PC-9 (cell line): ENCODE measurements at regions not wholly inside any gene's neighbourhood (a gene's known extent, or its start where the extent isn't known, plus 50 kb on each side); places are given as distances from the start of the nearest gene placed in this dataset.

ENCODE experiments used
- BruUV-seq: library from RNA; stranded (reverse); fragments of 400-500 nt; replicated peaks from 2 replicates; lab custom pipeline; 2021; lab: Mats Ljungman, UMichigan
- CTCF ChIA-PET: fragments of 300-600 bp; sonication (Branson Sonifier 250); formaldehyde crosslinking; loops from one replicate; lab custom pipeline; 2022; ENCODE audit warnings: antibody characterized with exemption; lab: Charles Lee
- POLR2A ChIA-PET: fragments of 300-600 bp; sonication (Branson Sonifier 250); formaldehyde crosslinking; loops from one replicate; lab custom pipeline; 2022; ENCODE audit warnings: antibody characterized with exemption; ENCODE audit not compliant: unreplicated experiment; lab: Charles Lee
- DNase-seq, 2 experiments: peaks; one replicate each; pipeline versions ENCODE4 v3.0.0 to v3.0.0-alpha.2; 2015 to 2022; ENCODE audit warnings: mixed read lengths in 1 of 2
- H2AFZ ChIP-seq: fragments of 200-600 bp; sonication (generic); 2 replicates; pipeline ENCODE4 v1.8.1; 2017; ENCODE audit warnings: antibody characterized with exemption
- H3F3A ChIP-seq: fragments of 200-600 bp; sonication (generic); 2 replicates; pipeline ENCODE4 v1.8.1; 2017; ENCODE audit warnings: antibody characterized with exemption, mild to moderate bottlenecking, low read depth; ENCODE audit not compliant: insufficient read depth
- H3K27ac ChIP-seq: fragments of 200-600 bp; sonication (generic); 2 replicates; pipeline ENCODE4 v1.6.1; 2016; ENCODE audit warnings: mixed run types
- H3K27me3 ChIP-seq: fragments of 200-600 bp; sonication (generic); 2 replicates; pipeline ENCODE4 v1.6.1; 2016; ENCODE audit warnings: low read depth, mixed run types; ENCODE audit not compliant: insufficient read depth
- H3K36me3 ChIP-seq: fragments of 200-600 bp; sonication (generic); 2 replicates; pipeline ENCODE4 v1.6.1; 2016; ENCODE audit warnings: low read depth, mixed run types
- H3K4me1 ChIP-seq: fragments of 200-600 bp; sonication (generic); replicated peaks from 2 replicates; pipeline ENCODE4 v1.6.1; 2016; ENCODE audit warnings: mixed run types; ENCODE audit not compliant: insufficient read depth
- H3K4me2 ChIP-seq: fragments of 200-600 bp; sonication (generic); 2 replicates; pipeline ENCODE4 v1.6.1; 2017; ENCODE audit warnings: mixed run types
- H3K4me3 ChIP-seq: fragments of 200-600 bp; sonication (generic); 2 replicates; pipeline ENCODE4 v1.6.1; 2016; ENCODE audit warnings: mixed run types
- H3K79me2 ChIP-seq: fragments of 200-600 bp; sonication (generic); 2 replicates; pipeline ENCODE4 v1.6.1; 2017; ENCODE audit warnings: low read depth, mixed run types
- H3K9me2 ChIP-seq: fragments of 200-600 bp; sonication (generic); 2 replicates; pipeline ENCODE4 v1.8.1; 2017; ENCODE audit warnings: mild to moderate bottlenecking; ENCODE audit not compliant: insufficient read depth
- H3K9me3 ChIP-seq: fragments of 200-600 bp; sonication (generic); 2 replicates; pipeline ENCODE4 v1.8.1; 2016; ENCODE audit warnings: low read depth; ENCODE audit not compliant: insufficient read depth
- H4K20me1 ChIP-seq: fragments of 200-600 bp; sonication (generic); 2 replicates; pipeline ENCODE4 v1.8.1; 2017; ENCODE audit not compliant: insufficient read depth
- EZH2 ChIP-seq: fragments of 200-600 bp; sonication (generic); IDR thresholded peaks from 2 replicates; pipeline ENCODE4 v1.8.0; 2017; ENCODE audit warnings: antibody characterized with exemption, low read depth
- intact Hi-C: fragments of 100-400 bp; cut with micrococcal nuclease; formaldehyde crosslinking; loops from one replicate; pipeline ENCODE4 v1.10.0; 2022; ENCODE audit not compliant: unreplicated experiment
- TF ChIP-seq, protein P1 (sequence below): fragments of 200-600 bp; sonication (generic); conservative IDR thresholded peaks from 2 replicates; pipeline ENCODE4 v1.6.1; 2017; ENCODE audit warnings: mixed run types, antibody characterized with exemption, mild to moderate bottlenecking, moderate library complexity

GRCh38 chr14:42606839-42607238 lies 1000.2 kb downstream of the LRFN5 start:
- TF ChIP-seq, protein P1, sequence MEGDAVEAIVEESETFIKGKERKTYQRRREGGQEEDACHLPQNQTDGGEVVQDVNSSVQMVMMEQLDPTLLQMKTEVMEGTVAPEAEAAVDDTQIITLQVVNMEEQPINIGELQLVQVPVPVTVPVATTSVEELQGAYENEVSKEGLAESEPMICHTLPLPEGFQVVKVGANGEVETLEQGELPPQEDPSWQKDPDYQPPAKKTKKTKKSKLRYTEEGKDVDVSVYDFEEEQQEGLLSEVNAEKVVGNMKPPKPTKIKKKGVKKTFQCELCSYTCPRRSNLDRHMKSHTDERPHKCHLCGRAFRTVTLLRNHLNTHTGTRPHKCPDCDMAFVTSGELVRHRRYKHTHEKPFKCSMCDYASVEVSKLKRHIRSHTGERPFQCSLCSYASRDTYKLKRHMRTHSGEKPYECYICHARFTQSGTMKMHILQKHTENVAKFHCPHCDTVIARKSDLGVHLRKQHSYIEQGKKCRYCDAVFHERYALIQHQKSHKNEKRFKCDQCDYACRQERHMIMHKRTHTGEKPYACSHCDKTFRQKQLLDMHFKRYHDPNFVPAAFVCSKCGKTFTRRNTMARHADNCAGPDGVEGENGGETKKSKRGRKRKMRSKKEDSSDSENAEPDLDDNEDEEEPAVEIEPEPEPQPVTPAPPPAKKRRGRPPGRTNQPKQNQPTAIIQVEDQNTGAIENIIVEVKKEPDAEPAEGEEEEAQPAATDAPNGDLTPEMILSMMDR, result no peak
- no peak for TF ChIP-seq EZH2

DNA sequence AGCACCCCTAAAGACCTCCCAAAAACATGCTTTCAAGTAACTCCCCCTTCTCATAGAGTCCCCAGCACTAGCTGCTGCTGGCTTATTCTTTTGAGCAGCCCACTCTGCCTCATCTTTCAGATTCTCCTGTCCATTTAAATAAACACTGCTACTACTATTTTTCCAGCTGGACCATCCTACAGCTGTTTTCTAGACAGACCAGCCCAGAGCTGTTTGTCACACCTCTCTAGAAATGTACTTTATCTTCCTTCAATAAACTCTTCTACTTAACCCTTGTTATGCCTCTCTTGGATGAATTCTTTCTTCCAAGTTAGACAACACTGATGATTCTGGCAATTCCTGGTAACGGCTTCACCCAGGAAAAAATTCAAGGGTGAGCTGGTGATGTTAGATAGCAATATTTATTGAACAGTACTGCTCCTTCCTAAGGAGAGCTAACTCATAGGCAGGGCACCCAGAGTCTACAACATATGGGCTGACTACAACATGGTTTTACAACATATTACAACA lies 995.7 kb downstream of the LRFN5 start:
- intact Hi-C loops, result no loop called here
- Histone ChIP-seq H3K4me1 (no peaks in the 10 kb centered on the region), H3K4me3 (no peak overlapping the region), H3K27ac (no peak overlapping the region), H3K9me3 (no peaks in the 10 kb centered on the region), H4K20me1 (no peaks in the 10 kb centered on the region), H3F3A (no peaks in the 10 kb centered on the region), H3K79me2 (no peaks in the 10 kb centered on the region), H2AFZ (no peak overlapping the region), H3K36me3 (no peaks in the 10 kb centered on the region), H3K9me2 (no peaks in the 10 kb centered on the region), H3K27me3 (no peaks in the 10 kb centered on the region), H3K4me2 (no peak overlapping the region)
- no peak for DNase-seq
- ChIA-PET CTCF (no interaction called here), POLR2A (no interaction called here)
- no TSS peak for BruUV-seq
- TF ChIP-seq EZH2, result no peak
- TF ChIP-seq, protein P1, result no peak

More at GRCh38 chr14:42606839-42607238, 1000.2 kb downstream of the LRFN5 start:
- H2AFZ ChIP-seq, result no peak overlapping the region
- no peaks in the 10 kb centered on the region for H3K9me2 ChIP-seq
- no TSS peak for BruUV-seq
- H3K4me2 ChIP-seq, result no peak overlapping the region
- no peak overlapping the region for H3K27ac ChIP-seq
- ChIA-PET CTCF (no interaction called here), POLR2A (no interaction called here)
- H3K79me2 ChIP-seq, result no peaks in the 10 kb centered on the region
- H3K4me3 ChIP-seq, result no peak overlapping the region
- no peaks in the 10 kb centered on the region for H3K36me3 ChIP-seq
- no peaks in the 10 kb centered on the region for H3K27me3 ChIP-seq
- H4K20me1 ChIP-seq, result no peaks in the 10 kb centered on the region
- no peaks in the 10 kb centered on the region for H3F3A ChIP-seq
- intact Hi-C loops, result no loop called here
- H3K4me1 ChIP-seq, result no peaks in the 10 kb centered on the region
- DNase-seq, result no peak
- no peaks in the 10 kb centered on the region for H3K9me3 ChIP-seq

DNA sequence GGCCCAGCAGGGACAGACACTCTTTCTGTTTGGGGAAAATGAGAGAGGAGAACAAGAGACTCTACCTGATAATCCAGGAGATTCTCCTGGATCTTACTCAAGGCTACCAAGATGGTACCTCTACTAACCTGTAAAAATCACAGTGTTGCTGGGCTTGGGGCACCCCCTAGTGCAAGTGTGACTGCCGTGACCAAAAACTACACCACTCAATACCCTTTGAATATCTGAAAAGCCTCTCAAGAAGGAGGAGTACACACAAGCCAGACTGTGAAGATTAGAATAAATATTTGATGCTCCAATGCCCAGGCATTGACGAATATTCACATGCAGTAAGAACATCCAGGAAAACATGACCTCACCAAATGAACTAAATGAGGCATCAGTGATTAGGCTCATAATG lies 965.4 kb downstream of the LRFN5 start:
- intact Hi-C loops, result no loop called here
- Histone ChIP-seq H3K4me3 (no peak overlapping the region), H4K20me1 (no peaks in the 10 kb centered on the region), H3K9me3 (no peaks in the 10 kb centered on the region; the same call in 1 of the 2 replicates), H3K27ac (no peak overlapping the region), H3K4me2 (no peak overlapping the region), H3K36me3 (no peaks in the 10 kb centered on the region), H3K4me1 (no peaks in the 10 kb centered on the region), H3K9me2 (no peaks in the 10 kb centered on the region), H3F3A (no peaks in the 10 kb centered on the region), H2AFZ (no peak overlapping the region), H3K79me2 (no peaks in the 10 kb centered on the region), H3K27me3 (no peaks in the 10 kb centered on the region)
- DNase-seq, result no peak
- CTCF ChIA-PET, result no interaction called here
- BruUV-seq, result no TSS peak
- POLR2A ChIA-PET, result no interaction called here
- no peak for TF ChIP-seq EZH2
- TF ChIP-seq, protein P1, result no peak
